Endothelial cell of umbilical vein (primary cell): ENCODE measurements at regions not wholly inside any gene's neighbourhood (a gene's known extent, or its start where the extent isn't known, plus 50 kb on each side); places are given as distances from the start of the nearest gene placed in this dataset.

Experiments used
- BruUV-seq: library from RNA; stranded (reverse); fragments of 400-500 nt; replicated peaks from 2 replicates; lab custom pipeline; 2021; lab: Mats Ljungman, UMichigan
- CTCF ChIA-PET: fragments of 300-600, 350-600 bp; sonication (Branson Sonifier 250); formaldehyde crosslinking; loops from one replicate; lab custom pipeline; 2021; ENCODE audit warnings: antibody characterized with exemption, inconsistent platforms; lab: Charles Lee
- POLR2A ChIA-PET: fragments of 300-600, 350-600 bp; sonication (Branson Sonifier 250); formaldehyde crosslinking; loops from one replicate; lab custom pipeline; 2021; ENCODE audit warnings: antibody characterized with exemption, inconsistent platforms; lab: Charles Lee
- DNase-seq: peaks from one replicate; pipeline ENCODE4 v3.0.0-alpha.2; 2011; ENCODE audit warnings: low read depth, low spot score
- FAIRE-seq: peaks from 2 replicates; lab custom pipeline; 2011; peaks lifted over from hg19 to GRCh38; lab: Jason Lieb, UNC
- H2AFZ ChIP-seq: 2 replicates; pipeline ENCODE4 v1.6.0; 2012; ENCODE audit warnings: low read depth, low read length, control low read depth, inconsistent platforms
- H3K27ac ChIP-seq: 2 replicates; pipeline ENCODE4 v1.5.1; 2011; ENCODE audit warnings: low read depth, mild to moderate bottlenecking, control low read depth, low read length, moderate library complexity; ENCODE audit not compliant: insufficient read depth
- H3K27me3 ChIP-seq, 2 experiments: 2 replicates each; pipeline versions ENCODE4 v1.6.0 to v1.6.1; 2011; ENCODE audit warnings: low read length in 2 of 2, mixed read lengths in 1 of 2; ENCODE audit not compliant: control insufficient read depth in 2 of 2, insufficient read depth in 2 of 2
- H3K36me3 ChIP-seq, 2 experiments: 2 replicates in 1 of 2; 3 replicates in 1 of 2; pipeline ENCODE4 v1.5.1; 2011; ENCODE audit warnings: low read length in 2 of 2, mild to moderate bottlenecking in 1 of 2, moderate library complexity in 1 of 2; ENCODE audit not compliant: control insufficient read depth in 2 of 2, insufficient read depth in 2 of 2; ENCODE audit errors: extremely low read depth in 1 of 2
- H3K4me1 ChIP-seq: 3 replicates; pipeline ENCODE4 v1.5.1; 2011; ENCODE audit warnings: mild to moderate bottlenecking, low read length; ENCODE audit not compliant: control insufficient read depth, insufficient read depth; ENCODE audit errors: extremely low read depth
- H3K4me2 ChIP-seq: 2 replicates; pipeline ENCODE4 v1.6.1; 2011; ENCODE audit warnings: low read length, control low read depth, mixed read lengths; ENCODE audit not compliant: insufficient read depth
- H3K4me3 ChIP-seq, 3 experiments: fragments of 200-600 bp in 1 of 3; sonication (generic), shearing (Covaris generic) in 1 of 3; replicated peaks in 1 of 3; 2 replicates each; pipeline ENCODE4 v1.5.1; 2011 to 2016; ENCODE audit warnings: control low read depth in 3 of 3, low read length in 3 of 3, mild to moderate bottlenecking in 2 of 3, inconsistent platforms in 1 of 3, low read depth in 1 of 3, moderate library complexity in 1 of 3; ENCODE audit not compliant: insufficient read depth in 1 of 3
- H3K79me2 ChIP-seq: 2 replicates; pipeline ENCODE4 v1.6.0; 2012; ENCODE audit warnings: low read length, inconsistent platforms; ENCODE audit not compliant: control insufficient read depth, insufficient read depth
- H3K9ac ChIP-seq: replicated peaks from 2 replicates; pipeline ENCODE3; 2011; ENCODE audit warnings: low read length, control low read depth; ENCODE audit not compliant: insufficient read depth; ENCODE audit errors: extremely low read depth
- H3K9me1 ChIP-seq: replicated peaks from 3 replicates; pipeline ENCODE4 v1.6.0; 2011; ENCODE audit warnings: mild to moderate bottlenecking, low read length; ENCODE audit not compliant: control insufficient read depth, insufficient read depth; ENCODE audit errors: extremely low read depth
- H3K9me3 ChIP-seq: replicated peaks from 2 replicates; pipeline ENCODE4 v1.5.1; 2012; ENCODE audit warnings: low read length, inconsistent platforms; ENCODE audit not compliant: control insufficient read depth, insufficient read depth
- H4K20me1 ChIP-seq: replicated peaks from 2 replicates; pipeline ENCODE3; 2011; ENCODE audit warnings: mild to moderate bottlenecking, low read length; ENCODE audit not compliant: control insufficient read depth, insufficient read depth; ENCODE audit errors: extremely low read depth
- CTCF ChIP-seq, 2 donors: IDR thresholded peaks; 1 replicate in 1 of 2; 2 replicates in 1 of 2; pipeline ENCODE4 v1.5.1; 2011; ENCODE audit warnings: low read length in 2 of 2, mild to moderate bottlenecking in 2 of 2, moderate library complexity in 2 of 2, control low read depth in 1 of 2, inconsistent platforms in 1 of 2, low read depth in 1 of 2; ENCODE audit not compliant: insufficient read depth in 1 of 2; ENCODE audit errors: extremely low read depth in 1 of 2
- EZH2 ChIP-seq: IDR thresholded peaks from 2 replicates; pipeline ENCODE4 v1.6.1; 2012; ENCODE audit warnings: borderline replicate concordance, low read depth, mild to moderate bottlenecking, moderate library complexity, low read length, inconsistent platforms; ENCODE audit not compliant: severe bottlenecking
- FOS ChIP-seq: IDR thresholded peaks from 2 replicates; pipeline ENCODE4 v1.6.1; 2011; ENCODE audit warnings: mild to moderate bottlenecking, low read length, moderate library complexity, borderline replicate concordance; ENCODE audit not compliant: insufficient read depth
- GATA2 ChIP-seq: IDR thresholded peaks from 2 replicates; pipeline ENCODE4 v1.7.0; 2011; ENCODE audit warnings: low read depth, mild to moderate bottlenecking, moderate library complexity, mixed read lengths, low read length; ENCODE audit not compliant: insufficient read length, insufficient read depth
- JUN ChIP-seq: IDR thresholded peaks from 2 replicates; pipeline ENCODE4 v1.6.1; 2011; ENCODE audit warnings: borderline replicate concordance, low read depth; ENCODE audit not compliant: insufficient read length, insufficient read depth
- MAX ChIP-seq: IDR thresholded peaks from 2 replicates; pipeline ENCODE4 v1.6.1; 2011; ENCODE audit not compliant: insufficient read depth, insufficient read length
- MYC ChIP-seq: IDR thresholded peaks from one replicate; pipeline ENCODE4 v1.6.1; 2011; ENCODE audit warnings: mild to moderate bottlenecking, low read depth, low read length
- POLR2A ChIP-seq: IDR thresholded peaks from 2 replicates; pipeline ENCODE4 v1.6.1; 2012; ENCODE audit warnings: low read depth, mild to moderate bottlenecking, control low read depth, low read length
- POLR2AphosphoS5 ChIP-seq: IDR thresholded peaks from 2 replicates; pipeline ENCODE4 v1.6.1; 2012; ENCODE audit warnings: low read depth, mild to moderate bottlenecking, control low read depth, low read length, moderate library complexity; ENCODE audit not compliant: insufficient read depth
- dilution Hi-C: fragments of 300-500 bp; cut with MboI; formaldehyde crosslinking; loops from one replicate; pipeline ENCODE4 v1.15.0; 2019; ENCODE audit warnings: low sequenced_read_pairs; ENCODE audit not compliant: extremely low pct_ligation_motif_present
- intact Hi-C: fragments of 100-400 bp; cut with micrococcal nuclease; formaldehyde crosslinking; loops from one replicate; pipeline ENCODE4 v1.10.0; 2022

DNA sequence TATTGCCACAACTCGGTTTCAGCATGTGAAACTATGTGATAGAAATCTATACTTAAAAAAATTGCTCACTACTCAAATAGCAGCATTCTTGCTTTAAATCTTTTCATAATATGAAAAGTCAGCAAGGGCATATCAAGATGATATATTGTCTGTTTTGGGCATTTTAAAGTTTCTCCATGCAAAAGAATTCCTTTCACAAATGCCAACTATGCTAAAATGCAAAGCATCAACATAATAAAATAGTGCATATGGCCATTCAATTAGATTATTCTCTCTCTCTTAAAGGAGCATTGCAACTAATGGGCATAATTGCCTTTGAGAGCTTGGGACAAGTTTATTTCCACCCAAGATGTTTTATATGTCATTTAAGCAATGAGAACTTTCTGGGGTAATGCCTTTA, 475.1 kb downstream of the ZPLD1 start:
- no peak for FAIRE-seq

More for the DNA sequence above, 475.1 kb downstream of the ZPLD1 start:
- DNase-seq: no peak
- TF ChIP-seq MYC (no peak), GATA2 (no peak), POLR2A (no peak), POLR2AphosphoS5 (no peak), MAX (no peak), FOS (no peak), CTCF (IDR thresholded peaks at IDR 0.05; ENCODE audit: extremely low read depth in 1 of 2, insufficient read depth in 1 of 2, low read depth in 1 of 2, low read length in 2 of 2) (no peak), EZH2 (no peak), JUN (no peak)
- H3K9me1 ChIP-seq: no peaks in the 10 kb centered on the region
- dilution Hi-C loops (no loop called here), intact Hi-C loops (no loop called here)
- H4K20me1 ChIP-seq: no peaks in the 10 kb centered on the region
- ChIA-PET POLR2A (no interaction called here), CTCF (no interaction called here)
- no peak overlapping the region for H3K27ac ChIP-seq
- H3K4me3 ChIP-seq: no peak overlapping the region
- no peaks in the 10 kb centered on the region for H3K79me2 ChIP-seq
- no peaks in the 10 kb centered on the region for H3K27me3 ChIP-seq
- H3K4me1 ChIP-seq: no peaks in the 10 kb centered on the region
- H3K36me3 ChIP-seq: no peaks in the 10 kb centered on the region
- BruUV-seq: no TSS peak
- H3K4me2 ChIP-seq: no peak overlapping the region
- no peak overlapping the region for H2AFZ ChIP-seq
- no peak overlapping the region for H3K9ac ChIP-seq
- no peaks in the 10 kb centered on the region for H3K9me3 ChIP-seq
